ENCODE measurements at regions not wholly inside any gene's neighbourhood (a gene's known extent, or its start where the extent isn't known, plus 50 kb on each side); places are given as distances from the start of the nearest gene placed in this dataset.

DNA sequence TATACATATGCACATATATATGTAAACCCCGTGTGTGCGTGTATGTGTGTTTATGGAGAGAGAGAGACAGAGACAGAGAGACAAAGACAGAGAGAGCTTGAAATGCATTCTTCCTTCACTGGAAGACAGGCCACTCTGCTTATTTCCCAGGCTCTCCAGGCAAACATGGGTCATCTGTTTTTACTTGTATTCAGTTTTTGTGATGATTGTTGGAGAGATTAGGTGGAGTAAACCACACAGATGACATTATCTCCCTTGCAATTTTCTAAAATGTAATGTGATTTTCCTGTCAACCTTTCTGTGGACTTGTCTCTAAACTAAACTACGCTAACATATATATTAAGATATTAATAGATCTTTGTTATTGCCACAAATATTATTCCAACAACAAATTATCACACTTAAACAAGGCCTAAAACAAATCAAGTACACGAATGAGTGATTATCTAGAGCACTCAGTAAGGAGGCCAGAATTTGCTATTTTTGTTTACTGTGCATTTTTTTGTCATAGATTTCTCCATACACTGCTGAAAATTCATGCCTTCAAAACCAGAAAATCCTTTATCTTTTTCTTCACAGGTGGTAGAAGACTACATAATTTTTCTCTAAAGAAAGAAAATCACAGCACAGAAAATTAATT, 251.8 kb upstream of the SLIT2 start:
- no peak for DNase-seq

DNA sequence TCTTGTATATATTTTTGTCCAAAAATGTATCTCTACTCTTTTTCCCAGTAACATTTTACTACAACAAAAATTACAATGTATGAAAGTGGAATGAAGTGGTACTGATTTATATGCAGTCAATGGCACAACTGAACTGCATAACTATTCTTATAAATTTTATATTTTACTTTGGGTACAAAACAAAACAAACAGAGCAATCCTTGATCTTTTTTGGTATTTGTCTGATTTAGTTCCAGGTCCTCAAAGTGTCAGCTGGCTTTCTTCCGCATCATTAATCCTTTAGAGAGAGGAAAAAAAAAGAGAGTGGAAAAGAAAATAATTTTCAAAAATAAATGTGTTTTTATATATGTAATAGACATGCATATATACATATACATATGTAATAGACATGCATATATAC, 252.4 kb upstream of the SLIT2 start:
- DNase-seq: no peak

- DNase-seq: no peak
These were observed 258.5 kb upstream of the SLIT2 start for GRCh38 chr4:19993242-19993641.

DNA sequence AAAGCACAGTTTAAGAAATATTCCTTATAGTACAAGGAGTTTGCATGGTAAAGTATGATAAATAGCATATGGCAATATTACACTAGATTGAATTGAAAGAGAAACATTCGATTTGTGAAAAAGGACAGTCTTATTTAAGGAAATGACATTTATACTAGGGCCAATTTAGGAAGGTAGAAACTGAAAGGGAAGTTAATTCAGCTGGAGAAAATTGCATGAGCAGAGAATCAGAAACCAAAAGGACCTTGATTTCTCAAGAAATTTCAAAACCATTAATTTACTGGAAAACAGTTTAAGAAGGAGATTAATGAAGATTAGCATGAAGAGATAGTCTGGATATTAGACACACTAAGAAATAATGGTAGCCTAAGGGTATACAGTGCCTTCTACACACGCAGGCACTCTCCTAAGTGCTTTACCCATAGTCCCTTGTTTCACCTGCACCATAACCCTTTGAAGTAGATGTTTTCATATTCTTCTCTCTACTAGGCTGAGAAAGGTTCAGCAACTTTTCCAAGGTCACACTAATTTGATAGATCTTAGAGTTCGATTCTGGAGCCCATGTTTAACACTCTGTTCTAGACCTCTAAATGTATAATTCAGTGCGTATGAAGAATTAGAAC, 259.1 kb upstream of the SLIT2 start:
- DNase-seq: no peak

DNA sequence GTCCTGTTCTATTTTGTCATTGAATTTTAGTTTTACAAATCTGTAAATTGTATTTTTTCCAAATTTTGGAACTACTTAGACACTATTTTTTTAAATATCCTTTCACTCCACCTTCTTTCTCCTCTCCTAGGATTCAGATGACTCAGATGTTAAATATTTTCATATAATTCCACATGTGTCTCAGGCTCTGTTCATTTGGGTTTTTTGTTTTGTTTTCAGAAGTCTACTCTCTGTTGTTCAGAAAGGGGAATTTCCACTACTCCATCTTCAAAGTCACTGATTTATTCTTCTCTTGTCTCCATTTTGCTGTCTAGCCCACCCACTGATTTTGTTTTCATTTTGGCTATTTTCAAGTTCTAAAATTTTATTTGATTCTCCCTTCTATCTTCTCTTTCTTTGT, 264.0 kb upstream of the SLIT2 start:
- DNase-seq: no peak

DNA sequence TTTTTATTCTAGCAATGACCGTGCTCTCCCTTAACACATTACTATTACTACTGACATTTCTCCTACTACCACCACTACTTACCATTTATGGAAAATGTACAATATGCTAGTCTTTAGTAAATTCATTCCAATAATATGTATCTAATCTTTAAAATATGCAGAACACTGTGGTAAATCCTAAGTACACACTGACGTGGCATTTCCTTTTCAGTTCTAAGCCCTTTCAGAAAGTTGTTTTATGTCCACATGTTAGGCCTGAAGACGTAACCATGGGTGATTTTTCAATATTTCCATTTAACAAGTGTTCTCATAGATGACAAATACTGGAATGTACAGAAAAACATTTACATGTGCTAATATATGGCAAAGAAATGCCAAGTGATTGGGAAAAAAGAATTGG, 268.6 kb upstream of the SLIT2 start:
- no peak for DNase-seq

DNA sequence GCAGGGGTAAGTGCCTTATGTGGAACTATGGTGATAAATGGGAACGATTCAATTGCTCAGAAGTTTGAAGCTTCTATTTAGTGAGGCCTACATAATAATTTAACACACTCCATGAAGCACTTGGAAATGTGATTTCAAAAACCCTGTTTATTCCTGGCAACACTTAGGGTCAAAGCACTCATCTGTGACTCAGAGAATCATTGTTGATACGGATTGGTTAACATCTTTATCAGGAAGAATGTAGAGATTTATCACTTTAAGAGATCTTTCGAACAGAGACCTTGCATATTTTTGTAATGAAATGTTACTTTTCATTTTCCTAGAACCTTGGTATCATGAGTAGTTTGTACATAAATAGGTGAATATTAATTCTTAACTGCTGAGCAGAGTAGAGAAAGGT, 269.1 kb upstream of the SLIT2 start:
- DNase-seq: no peak

DNA sequence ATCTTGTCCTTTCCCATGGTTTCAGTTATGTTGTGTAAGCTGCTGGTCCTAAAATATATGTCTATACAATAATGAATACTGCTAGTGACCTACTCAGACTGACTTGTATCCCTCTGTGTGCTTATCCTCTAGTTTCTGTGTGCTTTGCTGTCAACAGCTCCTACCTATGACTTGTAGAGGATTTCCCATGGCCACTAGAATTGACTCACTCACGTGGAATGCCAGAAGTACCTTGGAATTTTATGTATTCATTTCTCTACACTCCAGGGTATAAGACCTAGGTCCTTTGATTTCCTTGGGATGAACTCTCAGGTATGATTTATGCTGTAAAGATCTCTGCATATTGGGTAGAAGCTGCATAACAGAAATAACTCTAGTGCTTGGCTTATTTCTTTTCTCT, 279.9 kb upstream of the SLIT2 start:
- DNase-seq: no peak

DNA sequence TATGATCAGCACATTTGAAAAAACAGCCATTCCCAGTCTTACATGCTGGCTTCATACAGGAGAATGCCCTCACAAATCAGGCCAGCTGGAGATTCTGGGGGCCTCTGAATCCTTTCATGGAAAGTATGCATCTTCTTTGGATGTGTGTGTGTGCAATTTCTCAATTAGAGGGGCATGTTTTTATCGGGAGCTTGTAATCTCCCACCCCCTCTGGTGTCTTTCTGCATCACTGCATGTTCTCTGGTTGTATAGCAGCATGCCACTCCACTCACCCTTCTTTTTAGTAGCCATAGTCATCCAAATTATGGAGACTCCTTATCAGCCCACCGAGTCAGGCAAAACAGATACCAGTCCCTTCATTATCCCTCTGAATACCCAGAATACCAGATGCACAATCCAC, 282.2 kb upstream of the SLIT2 start:
- no peak for DNase-seq

DNA sequence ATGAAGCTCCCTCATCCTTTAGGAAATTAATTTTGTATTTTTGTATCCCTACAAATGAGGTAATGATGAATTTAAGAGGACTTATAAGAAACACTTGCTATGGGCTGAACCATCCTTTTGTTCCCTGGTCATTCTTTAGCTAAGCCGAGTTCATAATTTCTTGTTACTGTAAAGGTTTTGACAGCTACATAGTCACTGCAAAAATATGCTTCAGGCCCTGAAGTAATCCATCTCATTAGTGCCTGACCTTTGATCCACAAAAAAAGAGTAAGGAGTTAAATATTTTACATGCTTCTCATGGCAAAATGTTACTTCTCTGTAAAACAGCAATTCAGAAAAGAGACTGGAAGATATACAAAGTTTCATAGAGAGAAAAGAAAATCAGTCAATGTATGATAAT, 290.6 kb upstream of the SLIT2 start:
- DNase-seq: no peak

DNA sequence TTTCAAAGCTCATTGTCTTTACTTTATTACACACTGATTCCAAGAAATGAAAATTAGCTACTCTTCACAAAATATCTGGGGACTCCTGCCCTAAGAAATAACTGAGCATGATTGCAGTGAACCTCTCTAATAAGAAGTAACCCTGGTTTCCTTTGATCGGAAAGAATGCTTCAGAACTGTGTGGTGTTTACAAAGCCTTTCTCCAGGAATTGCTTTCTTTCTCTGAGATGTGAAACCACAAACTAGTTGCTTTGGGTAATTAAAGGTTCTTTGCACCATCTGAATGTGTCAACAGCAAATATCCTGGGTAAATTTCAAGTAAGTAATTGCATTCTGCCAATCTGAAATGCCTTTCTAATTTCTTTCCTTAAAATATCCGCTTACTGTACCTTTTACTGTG, 292.9 kb upstream of the SLIT2 start:
- DNase-seq: no peak

DNA sequence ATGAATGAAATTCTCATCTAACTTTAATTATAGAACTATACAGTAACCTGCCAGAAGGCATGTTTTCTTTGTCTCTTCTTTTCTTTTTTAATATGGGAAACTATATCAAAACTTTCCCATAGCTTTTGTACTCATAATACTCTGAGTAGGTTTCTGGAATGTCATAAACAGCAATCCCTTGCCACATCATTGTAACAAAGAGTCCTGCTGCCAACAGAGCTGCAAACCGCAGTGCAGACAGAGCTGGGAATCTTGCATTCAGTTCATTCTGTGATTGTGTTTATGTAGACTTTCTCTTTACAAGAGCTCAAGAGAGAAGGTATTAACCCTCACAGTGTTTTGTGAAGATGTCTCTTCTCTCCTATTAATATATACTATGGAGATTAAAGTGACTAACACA, 304.4 kb upstream of the SLIT2 start:
- DNase-seq: no peak

DNA sequence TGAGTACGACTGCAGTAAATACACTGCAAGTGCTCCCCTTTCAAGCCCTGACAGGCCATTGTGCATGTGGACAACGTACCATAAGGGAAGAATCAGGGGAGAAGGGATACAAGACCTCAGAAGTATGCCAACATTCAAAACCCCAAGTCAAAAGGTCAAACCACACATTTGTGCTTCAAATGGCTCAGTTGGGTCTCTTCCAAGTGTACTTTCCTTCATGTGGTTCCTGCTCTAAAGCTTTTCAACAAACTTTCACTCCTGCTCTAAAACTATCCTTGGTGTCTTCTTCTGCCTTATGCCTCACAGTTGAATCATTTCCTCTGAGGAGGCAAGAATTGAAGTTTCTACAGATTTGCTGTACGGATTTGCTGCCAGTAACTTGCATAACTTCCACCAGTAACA, 305.7 kb upstream of the SLIT2 start:
- DNase-seq: no peak

DNA sequence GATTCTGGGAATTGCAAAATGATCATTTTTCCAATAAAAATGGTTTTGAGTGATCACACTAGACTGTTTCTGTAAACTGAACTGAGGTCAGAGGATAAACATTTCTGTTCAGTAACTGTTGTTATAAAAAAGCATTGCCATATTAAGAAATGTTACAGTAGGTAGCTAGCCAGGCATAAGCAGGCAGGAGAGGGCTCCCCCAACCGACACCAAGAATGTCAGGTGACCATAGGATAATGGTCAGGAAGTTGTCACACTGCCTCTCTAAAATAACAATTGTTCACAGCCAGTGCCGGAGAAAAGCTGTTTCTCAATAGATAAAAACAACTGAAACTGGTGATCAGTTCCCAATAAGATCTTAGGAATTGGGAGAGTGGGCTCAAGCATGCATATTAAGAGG, 306.2 kb upstream of the SLIT2 start:
- no peak for DNase-seq

DNA sequence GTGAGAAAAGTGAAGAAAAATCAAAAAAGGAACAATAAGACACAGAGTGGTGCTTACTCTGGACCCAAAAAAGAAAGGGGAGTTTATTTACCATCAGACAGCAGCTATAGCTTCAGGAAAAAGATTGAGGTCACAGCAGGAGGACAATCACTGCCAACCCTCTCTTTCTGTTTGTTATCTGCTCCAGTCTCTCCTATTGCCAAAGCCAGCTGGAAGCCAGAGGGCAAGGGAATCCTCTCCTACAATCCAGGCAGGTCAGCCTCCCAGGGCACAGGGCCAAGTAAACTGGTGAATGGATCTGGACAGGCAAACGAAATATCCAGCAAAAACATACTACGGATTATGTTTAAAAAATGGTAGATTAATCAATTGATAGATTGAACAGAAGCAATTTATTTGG, 306.9 kb upstream of the SLIT2 start:
- no peak for DNase-seq

DNA sequence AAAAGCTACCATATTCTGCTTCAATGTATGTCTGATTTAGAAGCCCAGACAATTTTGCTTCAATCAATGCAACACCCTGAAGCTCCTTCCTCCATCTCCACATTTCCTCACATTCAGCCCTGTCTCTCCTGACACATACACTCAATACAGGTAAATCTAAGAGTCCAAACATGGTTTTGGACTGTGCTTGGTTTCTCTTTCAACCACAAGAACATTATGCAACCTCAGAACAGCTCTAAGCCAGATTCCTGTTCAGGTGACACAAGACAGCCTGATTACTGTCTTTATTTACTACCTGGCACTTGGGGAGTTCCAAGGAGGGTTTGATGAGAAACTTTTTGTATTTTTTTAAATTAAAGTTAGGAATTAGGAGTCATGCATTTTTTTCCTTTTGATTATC, 307.5 kb upstream of the SLIT2 start:
- DNase-seq: no peak

- no peak for DNase-seq
These were observed 310.3 kb upstream of the SLIT2 start for GRCh38 chr4:19941434-19941833.

- DNase-seq: no peak
These were observed 310.8 kb upstream of the SLIT2 start for GRCh38 chr4:19940861-19941260.

DNA sequence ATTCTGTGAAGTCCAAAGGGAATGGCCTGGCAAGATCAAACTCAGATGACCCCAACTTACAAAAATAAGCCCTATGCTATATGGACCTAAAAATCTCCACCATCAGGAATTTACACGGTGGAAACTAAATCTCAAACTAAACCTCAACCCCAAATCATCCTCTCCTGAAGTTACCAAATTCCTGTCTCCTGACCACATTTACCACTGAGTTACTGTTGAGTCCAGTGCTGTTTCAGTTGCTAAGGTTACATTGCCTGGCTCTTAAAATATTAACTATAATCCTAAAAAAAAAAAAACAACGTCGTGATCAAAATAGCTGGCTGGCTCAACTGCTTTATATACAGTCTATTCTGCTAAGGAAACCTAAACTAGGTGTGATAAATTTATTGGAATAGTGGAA, 315.2 kb upstream of the SLIT2 start:
- no peak for DNase-seq

DNA sequence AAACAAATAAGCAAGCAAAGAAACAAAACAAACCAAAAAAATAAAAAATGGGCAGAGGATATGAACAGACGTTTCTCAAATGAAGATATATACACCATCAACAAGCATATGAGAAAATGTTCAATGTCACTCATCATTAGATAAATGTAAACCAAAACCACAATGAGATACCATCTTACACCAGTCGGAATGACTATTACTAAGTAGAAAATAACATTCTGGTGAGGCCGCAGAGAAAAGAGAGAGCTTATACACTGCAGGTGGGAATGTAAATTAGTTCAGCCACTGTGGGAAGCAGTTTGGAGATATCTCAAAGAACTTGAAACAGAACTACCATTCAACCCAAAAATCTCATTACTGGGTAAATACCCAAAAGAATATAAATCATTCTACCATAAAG, 321.0 kb upstream of the SLIT2 start:
- DNase-seq: no peak

GRCh38 chr4:19927381-19927780, 324.3 kb upstream of the SLIT2 start:
- DNase-seq: no peak

- DNase-seq: no peak
These were observed 326.2 kb upstream of the SLIT2 start for GRCh38 chr4:19925516-19925915.

- no peak for DNase-seq
These were observed 326.9 kb upstream of the SLIT2 start for GRCh38 chr4:19924761-19925160.

DNA sequence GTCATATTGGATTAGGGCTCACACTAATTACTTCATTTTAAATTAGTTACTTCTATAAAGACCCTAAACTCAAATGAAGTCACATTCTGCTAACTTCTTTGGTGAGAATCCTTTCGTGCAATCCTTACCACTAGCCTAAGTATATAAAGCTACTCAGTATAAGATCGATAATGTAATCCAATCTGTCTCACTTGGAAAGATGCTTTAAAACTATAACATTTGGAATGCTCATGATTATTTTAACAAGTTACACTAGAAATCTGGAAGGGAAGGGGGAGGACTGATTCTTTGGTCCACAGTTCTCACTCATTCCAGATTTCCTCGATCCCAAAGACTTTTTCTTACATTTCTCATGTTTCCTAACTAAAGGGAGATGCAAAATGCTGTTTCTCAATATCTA, 336.4 kb upstream of the SLIT2 start:
- no peak for DNase-seq

Measured in anterior cingulate cortex (tissue), 58 donors.